GM12875 (cell line): ENCODE measurements at regions not wholly inside any gene's neighbourhood (a gene's known extent, or its start where the extent isn't known, plus 50 kb on each side); places are given as distances from the start of the nearest gene placed in this dataset.

Experiments used
- H3K4me3 ChIP-seq: one replicate; pipeline ENCODE4 v1.5.1; 2011; ENCODE audit warnings: low read depth, low read length, control low read depth
- TF ChIP-seq, protein P1 (sequence below): IDR thresholded peaks from 2 replicates; pipeline ENCODE4 v1.5.1; 2011; ENCODE audit warnings: low read depth, mild to moderate bottlenecking, control low read depth, inconsistent platforms, low read length, moderate library complexity, borderline replicate concordance; ENCODE audit not compliant: insufficient read depth

GRCh38 chr7:25944777-25945515 lies 207.1 kb upstream of the NFE2L3 start:
- TF ChIP-seq, protein P1, sequence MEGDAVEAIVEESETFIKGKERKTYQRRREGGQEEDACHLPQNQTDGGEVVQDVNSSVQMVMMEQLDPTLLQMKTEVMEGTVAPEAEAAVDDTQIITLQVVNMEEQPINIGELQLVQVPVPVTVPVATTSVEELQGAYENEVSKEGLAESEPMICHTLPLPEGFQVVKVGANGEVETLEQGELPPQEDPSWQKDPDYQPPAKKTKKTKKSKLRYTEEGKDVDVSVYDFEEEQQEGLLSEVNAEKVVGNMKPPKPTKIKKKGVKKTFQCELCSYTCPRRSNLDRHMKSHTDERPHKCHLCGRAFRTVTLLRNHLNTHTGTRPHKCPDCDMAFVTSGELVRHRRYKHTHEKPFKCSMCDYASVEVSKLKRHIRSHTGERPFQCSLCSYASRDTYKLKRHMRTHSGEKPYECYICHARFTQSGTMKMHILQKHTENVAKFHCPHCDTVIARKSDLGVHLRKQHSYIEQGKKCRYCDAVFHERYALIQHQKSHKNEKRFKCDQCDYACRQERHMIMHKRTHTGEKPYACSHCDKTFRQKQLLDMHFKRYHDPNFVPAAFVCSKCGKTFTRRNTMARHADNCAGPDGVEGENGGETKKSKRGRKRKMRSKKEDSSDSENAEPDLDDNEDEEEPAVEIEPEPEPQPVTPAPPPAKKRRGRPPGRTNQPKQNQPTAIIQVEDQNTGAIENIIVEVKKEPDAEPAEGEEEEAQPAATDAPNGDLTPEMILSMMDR: no peak
- no peak overlapping the region for H3K4me3 ChIP-seq

- TF ChIP-seq, protein P1: no peak
- no peak overlapping the region for H3K4me3 ChIP-seq
Observed at GRCh38 chr7:25945608-25946007, 206.4 kb upstream of the NFE2L3 start.

- H3K4me3 ChIP-seq: no peak overlapping the region
- TF ChIP-seq, protein P1: no peak
Observed at GRCh38 chr7:25946181-25946580, 205.8 kb upstream of the NFE2L3 start.

DNA sequence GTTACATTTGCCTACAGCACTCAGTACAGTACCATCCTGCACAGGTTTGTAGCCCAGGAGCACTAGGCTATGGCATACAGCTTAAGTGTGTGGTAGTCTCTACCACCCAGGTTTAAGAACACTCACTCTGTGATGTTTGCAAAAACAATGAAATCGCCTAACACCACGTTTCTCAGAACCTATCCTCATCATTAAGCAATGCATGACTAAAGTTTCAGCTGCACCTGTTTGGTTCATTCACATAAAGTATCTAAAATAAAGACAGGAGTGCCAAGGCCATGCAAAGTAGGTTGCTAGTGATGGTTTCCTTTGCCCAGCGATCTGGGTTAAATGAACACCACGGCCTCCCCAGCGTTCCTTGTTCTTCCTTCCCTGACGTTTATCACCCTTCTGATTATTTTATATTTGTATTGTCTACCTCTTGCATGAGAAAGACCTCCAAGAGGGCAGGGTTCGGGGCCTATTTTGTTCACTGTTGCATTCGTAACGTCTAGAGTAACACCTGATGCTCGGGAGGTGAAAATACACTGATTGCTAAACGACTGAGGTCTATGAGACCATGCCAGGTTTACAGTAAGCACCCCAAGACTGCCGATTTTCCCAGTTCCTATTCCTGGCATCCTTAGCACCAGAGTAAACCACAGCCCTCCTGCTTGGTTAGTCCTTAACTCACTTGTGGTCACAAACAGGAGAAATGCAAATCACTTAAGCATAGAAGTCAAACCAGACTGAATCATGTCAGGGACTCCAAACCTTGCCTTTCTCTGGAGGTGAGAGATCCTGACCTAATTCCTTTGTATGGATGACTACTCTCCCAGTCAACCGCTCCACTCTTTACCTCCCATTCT lies 204.1 kb upstream of the NFE2L3 start:
- TF ChIP-seq, protein P1: no peak
- H3K4me3 ChIP-seq: no peak overlapping the region

DNA sequence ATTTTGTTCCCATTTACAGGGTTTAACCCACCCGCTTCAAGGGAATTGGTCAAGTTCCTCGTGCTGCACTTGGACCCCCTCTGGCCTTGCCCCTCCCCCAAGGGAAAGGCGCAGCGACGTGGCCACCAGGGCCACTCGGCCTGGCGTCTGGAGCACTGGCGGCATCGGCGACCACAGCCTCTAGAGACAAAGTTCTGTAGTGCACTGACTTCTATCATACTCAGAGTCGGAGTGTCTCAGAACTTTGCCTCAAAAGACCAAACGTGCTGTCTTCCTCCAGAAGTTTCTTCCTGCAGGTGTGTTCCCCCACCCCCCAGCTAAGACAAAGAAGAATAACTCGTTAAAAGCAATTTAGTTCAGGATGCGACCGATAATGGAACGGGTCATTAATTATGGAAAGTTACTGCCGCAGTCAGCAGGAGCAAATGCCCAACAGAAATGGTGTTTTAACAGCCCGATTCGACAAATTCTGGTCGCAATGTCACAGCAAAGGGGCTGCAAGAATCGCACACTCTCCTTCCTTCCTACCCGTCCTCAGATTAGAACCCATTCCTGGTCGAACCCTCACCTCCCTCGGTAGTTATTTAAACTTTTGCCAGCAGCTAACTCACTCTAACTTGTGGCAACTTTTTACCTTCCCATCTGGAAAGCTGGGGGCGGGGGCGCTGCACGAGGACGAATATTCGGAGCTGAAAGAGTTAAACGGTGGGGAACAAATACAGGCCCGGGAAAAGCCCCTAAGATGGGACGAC lies 202.1 kb upstream of the NFE2L3 start:
- peak overlapping the region; percentile 76 for H3K4me3 ChIP-seq
- TF ChIP-seq, protein P1: peak; percentile 28

DNA sequence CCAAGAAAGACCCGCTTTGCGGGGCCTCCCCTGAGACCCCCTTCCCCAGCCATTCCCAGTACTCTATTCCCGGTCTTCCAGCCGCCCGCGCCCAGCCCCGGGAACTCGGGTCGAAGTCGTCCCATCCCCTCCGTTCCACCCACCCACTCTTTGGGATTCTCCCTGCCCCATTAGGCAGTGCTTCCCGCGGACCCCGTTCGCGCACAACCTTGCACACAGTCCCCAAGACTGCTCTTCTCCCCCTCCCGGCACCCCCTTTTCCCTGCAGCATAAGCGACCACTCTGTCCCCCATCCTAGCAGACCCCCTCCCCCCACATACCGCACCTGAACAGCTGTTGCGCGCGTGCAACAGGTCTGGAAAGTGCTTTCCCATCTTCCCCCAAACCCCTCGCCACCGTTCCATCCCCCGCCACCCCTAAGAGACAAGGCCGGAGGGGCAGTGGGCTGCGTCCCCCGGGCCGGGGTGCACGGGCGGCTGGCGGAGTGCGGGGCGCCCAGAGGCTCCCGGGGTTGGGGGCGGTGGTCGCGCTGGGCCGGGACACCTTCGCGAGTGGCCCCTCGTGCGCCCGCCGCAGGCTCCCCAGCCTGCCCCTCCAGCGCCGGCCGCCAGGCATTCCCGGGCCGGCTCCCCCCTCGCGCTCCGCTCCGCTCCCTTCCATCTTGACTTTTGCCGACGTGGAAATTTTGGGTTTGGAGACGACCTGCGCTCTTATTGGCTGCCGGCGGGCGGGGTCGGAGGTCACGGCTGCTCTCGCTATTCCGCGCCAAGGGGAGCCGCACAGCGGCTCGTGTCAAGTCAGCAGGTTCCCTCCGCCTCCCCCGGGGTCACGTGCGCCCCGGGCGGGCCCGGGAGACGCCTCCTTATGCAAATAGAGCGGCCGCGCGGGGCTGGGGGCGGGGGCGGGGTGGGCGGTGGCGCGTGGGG lies 201.2 kb upstream of the NFE2L3 start:
- TF ChIP-seq, protein P1: no peak
- peak overlapping the region; percentile 76 for H3K4me3 ChIP-seq
